Stomach smooth muscle (tissue), 2 donors: ENCODE measurements at regions not wholly inside any gene's neighbourhood (a gene's known extent, or its start where the extent isn't known, plus 50 kb on each side); places are given as distances from the start of the nearest gene placed in this dataset.

Source experiments
- H3K27ac ChIP-seq: one replicate; pipeline ENCODE4 v1.7.0; 2013; ENCODE audit warnings: mild to moderate bottlenecking, low read length, inconsistent platforms
- H3K27me3 ChIP-seq, 2 donors: one replicate each; pipeline ENCODE4 v1.7.0; 2013; ENCODE audit warnings: low read length in 2 of 2; ENCODE audit not compliant: insufficient read depth in 2 of 2, control insufficient read depth in 1 of 2
- H3K36me3 ChIP-seq, 2 donors: one replicate each; pipeline ENCODE4 v1.7.0; 2013; ENCODE audit warnings: low read length in 2 of 2; ENCODE audit not compliant: control insufficient read depth in 2 of 2, insufficient read depth in 2 of 2
- H3K4me1 ChIP-seq: one replicate; pipeline ENCODE4 v1.7.0; 2013; ENCODE audit warnings: low read length; ENCODE audit not compliant: control insufficient read depth, insufficient read depth
- H3K4me3 ChIP-seq, 2 donors: one replicate each; pipeline ENCODE4 v1.7.0; 2013; ENCODE audit warnings: low read length in 2 of 2
- H3K9ac ChIP-seq, 2 donors: one replicate each; pipeline ENCODE4 v1.7.0; 2013; ENCODE audit warnings: low read length in 2 of 2, mild to moderate bottlenecking in 1 of 2
- H3K9me3 ChIP-seq, 2 donors: one replicate each; pipeline ENCODE4 v1.7.0; 2013; ENCODE audit warnings: low read length in 2 of 2; ENCODE audit not compliant: control insufficient read depth in 2 of 2
- donor health status: healthy.
- donor health status: Pancreatic carcinoma.

DNA sequence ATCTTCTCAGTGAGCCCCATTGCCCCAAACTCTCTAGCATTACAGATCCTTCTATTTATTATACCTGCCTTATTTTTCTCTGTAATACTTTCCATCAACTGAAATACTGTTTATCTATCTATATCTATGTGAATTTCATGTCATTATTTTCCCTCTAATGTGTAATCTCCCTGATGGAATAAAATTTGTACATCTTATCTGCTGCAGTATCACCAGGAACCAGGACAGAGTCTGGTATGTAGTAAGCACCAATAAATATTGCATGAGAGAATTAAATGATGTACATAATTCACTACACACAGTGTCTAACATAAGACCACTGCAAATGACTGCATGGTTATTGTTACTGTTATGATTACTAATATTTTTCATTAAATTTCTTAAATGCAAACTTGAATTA, 759.1 kb downstream of the PRELID2 start:
- H3K4me3 ChIP-seq = no peak overlapping the region
- H3K27ac ChIP-seq = no peak overlapping the region

DNA sequence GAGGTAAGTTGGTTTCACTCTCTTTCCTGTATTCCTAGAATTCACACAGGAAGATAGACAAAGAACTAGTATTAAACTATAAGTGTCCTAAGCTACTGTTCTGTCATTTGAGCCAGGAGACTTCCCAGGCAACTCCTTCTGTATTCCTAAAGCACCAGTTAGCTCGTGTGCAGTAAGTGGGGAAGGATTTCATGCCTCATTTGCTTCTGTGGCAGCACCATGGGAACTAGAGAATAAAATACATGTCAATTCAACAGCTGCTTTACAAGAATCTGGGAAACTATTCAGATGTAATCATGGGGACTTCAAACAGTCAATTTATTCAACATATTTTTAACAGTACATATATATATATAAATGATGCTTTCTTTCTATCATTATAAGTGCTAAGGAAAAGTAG, 762.3 kb downstream of the PRELID2 start:
- Histone ChIP-seq H3K27me3 (no peaks in the 10 kb centered on the region), H3K4me1 (no peaks in the 10 kb centered on the region), H3K36me3 (no peaks in the 10 kb centered on the region), H3K27ac (no peak overlapping the region), H3K9me3 (no peaks in the 10 kb centered on the region), H3K4me3 (no peak overlapping the region), H3K9ac (no peak overlapping the region)

More for the DNA sequence above, 759.1 kb downstream of the PRELID2 start:
- Histone ChIP-seq H3K36me3 (no peaks in the 10 kb centered on the region), H3K9me3 (no peaks in the 10 kb centered on the region), H3K27me3 (no peaks in the 10 kb centered on the region), H3K4me1 (no peaks in the 10 kb centered on the region), H3K9ac (no peak overlapping the region)

DNA sequence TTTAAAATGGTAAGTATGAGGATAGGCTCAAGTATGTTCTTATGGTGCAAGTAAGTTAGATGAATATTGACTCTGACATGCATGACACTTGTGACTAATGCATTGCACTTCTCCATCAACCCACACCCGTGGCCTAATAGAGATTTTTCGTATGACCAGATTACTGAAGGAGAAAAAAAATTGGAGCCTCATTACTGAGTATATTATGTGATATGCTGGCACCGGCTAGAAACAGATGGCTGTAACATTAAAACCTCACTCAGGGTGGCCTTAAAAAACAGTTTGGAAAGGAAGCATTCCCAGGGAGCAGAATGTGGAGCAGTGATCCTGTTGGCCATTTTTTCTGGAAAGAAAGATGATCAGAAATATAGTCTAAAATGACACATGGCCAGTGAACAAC, 766.4 kb downstream of the PRELID2 start:
- Histone ChIP-seq H3K27me3 (no peaks in the 10 kb centered on the region), H3K27ac (no peak overlapping the region), H3K9ac (no peak overlapping the region), H3K9me3 (no peaks in the 10 kb centered on the region), H3K4me3 (no peak overlapping the region), H3K36me3 (no peaks in the 10 kb centered on the region), H3K4me1 (no peaks in the 10 kb centered on the region)

DNA sequence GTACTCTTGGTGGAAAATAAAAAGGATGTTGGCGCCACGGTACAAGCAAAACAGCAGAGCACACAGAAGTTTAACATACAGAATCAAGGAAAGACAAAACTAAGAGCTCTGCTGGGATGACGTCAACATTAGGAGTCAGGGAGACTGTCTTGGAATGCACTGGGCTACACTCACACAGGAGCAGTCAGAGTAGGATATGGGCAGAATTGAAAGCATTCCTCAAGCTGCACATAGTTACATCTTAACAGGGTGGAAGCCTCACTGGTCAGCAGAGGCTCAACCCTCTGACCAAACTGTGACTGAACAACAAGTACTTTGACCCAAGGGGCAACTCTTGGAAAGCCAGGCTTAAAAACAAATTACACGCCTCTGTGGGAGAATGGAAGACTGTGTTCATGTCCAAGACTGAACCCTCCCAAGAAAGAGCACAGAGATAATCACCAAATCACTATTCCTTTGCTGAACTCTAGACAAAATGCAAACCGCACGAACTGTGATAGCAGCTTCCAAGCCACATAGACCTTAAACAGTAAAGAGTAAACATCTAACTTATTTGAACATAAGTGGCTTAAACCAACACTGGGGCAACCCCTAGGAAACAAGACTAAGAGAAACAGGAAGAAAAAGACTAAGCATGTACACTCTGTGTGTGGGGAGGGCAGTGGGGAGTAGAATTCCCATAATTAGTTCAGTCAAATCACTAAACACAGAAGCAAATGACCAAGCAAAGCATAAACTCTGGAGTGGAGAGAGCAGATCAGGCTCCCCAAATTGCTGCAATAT, 772.7 kb downstream of the PRELID2 start:
- Histone ChIP-seq H3K4me3 (no peak overlapping the region), H3K4me1 (no peaks in the 10 kb centered on the region), H3K9ac (no peak overlapping the region), H3K27me3 (no peaks in the 10 kb centered on the region), H3K9me3 (no peaks in the 10 kb centered on the region), H3K36me3 (no peaks in the 10 kb centered on the region), H3K27ac (no peak overlapping the region)

DNA sequence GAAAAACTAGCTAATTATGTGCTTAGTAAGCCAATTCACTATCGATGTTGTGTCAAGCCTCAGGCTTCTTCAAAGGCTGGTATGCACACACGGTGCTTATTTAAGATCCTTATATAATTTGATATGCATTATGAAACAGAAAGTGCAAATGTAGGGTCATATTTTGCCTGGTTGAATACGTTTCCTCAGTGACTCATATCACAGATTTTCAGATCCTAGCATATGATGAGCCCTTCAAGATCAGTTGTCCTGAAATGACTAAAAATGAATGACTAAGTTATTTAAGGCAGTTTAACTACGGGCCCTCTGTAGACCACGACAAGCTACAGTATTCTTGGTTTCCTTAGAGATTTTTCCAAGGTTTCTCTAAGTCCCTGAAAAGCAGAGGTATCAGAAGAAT, 778.3 kb downstream of the PRELID2 start:
- Histone ChIP-seq H3K36me3 (no peaks in the 10 kb centered on the region), H3K27me3 (no peaks in the 10 kb centered on the region), H3K4me1 (no peaks in the 10 kb centered on the region), H3K9ac (no peak overlapping the region), H3K27ac (no peak overlapping the region), H3K4me3 (no peak overlapping the region), H3K9me3 (no peaks in the 10 kb centered on the region)

DNA sequence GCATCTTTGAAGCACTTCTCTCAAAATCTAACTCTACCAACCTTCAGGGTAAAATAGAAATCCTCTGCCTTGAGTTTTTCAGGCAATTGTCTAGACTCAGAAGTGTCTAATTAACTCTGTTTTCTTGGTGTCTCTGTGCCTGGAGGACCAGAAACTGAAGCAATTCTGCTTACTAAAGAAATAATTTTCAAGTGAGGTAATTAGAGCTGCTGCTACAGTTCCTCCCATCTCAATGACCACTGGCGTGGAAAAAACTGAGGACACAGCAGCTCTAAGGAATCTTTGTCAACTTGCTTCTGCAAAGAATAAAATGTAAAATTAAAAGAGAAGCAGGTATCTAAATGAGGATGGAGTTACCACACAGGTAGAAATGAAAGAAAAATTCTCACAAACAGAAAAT, 785.0 kb downstream of the PRELID2 start:
- no peaks in the 10 kb centered on the region for H3K4me1 ChIP-seq
- H3K4me3 ChIP-seq = no peak overlapping the region
- no peaks in the 10 kb centered on the region for H3K9me3 ChIP-seq
- no peak overlapping the region for H3K27ac ChIP-seq
- H3K36me3 ChIP-seq = no peaks in the 10 kb centered on the region
- H3K9ac ChIP-seq = no peak overlapping the region
- no peaks in the 10 kb centered on the region for H3K27me3 ChIP-seq

DNA sequence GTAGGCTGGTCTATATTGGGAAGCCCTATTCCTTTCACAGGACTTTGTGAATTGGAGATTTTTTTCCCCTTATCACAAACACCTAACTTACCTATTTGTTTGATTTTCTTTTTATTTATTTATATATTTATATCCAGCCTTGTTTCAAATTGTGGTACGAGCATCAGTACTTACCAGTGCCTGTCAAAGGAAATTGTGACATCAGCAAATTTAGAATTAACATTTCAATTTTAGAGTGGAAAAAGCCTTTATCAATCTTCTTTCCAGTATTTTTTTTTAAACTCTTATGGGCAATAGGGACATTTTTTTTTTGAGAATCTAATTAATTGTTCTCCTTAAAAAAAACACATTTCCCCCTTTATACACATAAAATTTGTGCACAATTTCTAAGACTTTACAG, 790.2 kb downstream of the PRELID2 start:
- no peaks in the 10 kb centered on the region for H3K36me3 ChIP-seq
- H3K9me3 ChIP-seq = no peaks in the 10 kb centered on the region
- no peaks in the 10 kb centered on the region for H3K27me3 ChIP-seq
- H3K4me1 ChIP-seq = no peaks in the 10 kb centered on the region
- H3K27ac ChIP-seq = no peak overlapping the region
- no peak overlapping the region for H3K4me3 ChIP-seq
- no peak overlapping the region for H3K9ac ChIP-seq

DNA sequence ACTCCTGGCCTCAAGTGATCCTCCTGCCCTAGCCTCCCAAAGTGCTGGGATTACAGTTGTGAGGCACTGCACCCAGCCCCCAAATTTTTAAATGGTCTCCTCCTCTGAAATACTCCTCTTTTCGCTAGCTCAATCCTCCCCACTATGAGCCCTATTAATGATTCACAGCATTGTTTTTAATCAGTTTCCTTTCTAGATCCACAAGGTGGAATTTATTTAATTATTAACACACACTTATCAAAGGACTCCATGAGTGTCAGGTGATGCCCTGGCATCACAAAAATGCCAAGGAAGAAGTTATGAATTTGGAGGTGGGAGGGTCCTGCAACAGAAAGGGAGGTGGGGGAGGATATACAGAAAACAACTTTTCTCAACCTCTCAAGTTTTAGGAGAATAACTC, 806.5 kb downstream of the PRELID2 start:
- Histone ChIP-seq H3K9me3 (no peaks in the 10 kb centered on the region), H3K27ac (no peak overlapping the region), H3K9ac (no peak overlapping the region), H3K4me3 (no peak overlapping the region), H3K27me3 (no peaks in the 10 kb centered on the region), H3K36me3 (no peaks in the 10 kb centered on the region), H3K4me1 (no peaks in the 10 kb centered on the region)

DNA sequence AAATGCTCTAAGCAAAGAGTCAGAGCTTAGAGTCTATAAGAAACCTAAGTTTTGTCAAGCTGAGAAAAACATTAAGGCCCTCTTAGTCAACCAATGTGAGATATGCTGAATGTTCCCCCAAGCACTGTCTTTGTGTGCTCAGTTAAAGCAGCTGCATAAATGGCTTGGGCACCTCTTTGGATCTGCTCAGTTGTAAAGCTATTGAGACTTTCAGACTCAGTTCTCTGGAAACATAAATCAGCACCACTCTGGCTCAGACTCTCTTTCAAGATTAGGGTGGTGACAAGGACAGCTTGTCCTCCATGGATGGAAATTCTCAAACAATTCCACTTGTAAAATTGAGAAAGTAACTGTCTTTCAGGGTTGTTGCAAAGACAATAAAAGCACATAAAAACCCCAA, 807.9 kb downstream of the PRELID2 start:
- Histone ChIP-seq H3K9me3 (no peaks in the 10 kb centered on the region), H3K4me1 (no peaks in the 10 kb centered on the region), H3K27ac (no peak overlapping the region), H3K27me3 (no peaks in the 10 kb centered on the region), H3K36me3 (no peaks in the 10 kb centered on the region), H3K4me3 (no peak overlapping the region), H3K9ac (no peak overlapping the region)

DNA sequence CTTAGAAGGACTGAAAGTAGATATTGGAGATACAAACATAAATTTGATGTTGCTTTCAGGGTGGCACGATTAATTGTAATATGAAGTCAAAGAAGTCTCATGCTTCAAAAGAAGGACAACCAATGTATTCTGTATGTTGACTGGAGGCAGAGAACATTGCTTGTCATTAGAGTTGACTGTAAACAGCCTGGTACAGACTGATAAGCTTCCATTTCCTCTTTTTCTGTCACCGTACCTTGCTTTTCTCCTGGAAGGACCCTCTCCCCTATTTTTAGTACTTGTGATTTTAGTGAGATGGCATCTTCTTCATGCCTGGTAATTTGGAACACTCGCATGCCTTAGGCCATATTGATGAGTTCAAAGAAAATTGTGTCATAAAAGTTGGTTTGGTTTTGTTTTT, 809.4 kb downstream of the PRELID2 start:
- H3K27ac ChIP-seq = no peak overlapping the region
- no peak overlapping the region for H3K9ac ChIP-seq
- H3K4me3 ChIP-seq = no peak overlapping the region
- H3K4me1 ChIP-seq = no peaks in the 10 kb centered on the region
- H3K27me3 ChIP-seq = no peaks in the 10 kb centered on the region
- no peaks in the 10 kb centered on the region for H3K9me3 ChIP-seq
- no peaks in the 10 kb centered on the region for H3K36me3 ChIP-seq

DNA sequence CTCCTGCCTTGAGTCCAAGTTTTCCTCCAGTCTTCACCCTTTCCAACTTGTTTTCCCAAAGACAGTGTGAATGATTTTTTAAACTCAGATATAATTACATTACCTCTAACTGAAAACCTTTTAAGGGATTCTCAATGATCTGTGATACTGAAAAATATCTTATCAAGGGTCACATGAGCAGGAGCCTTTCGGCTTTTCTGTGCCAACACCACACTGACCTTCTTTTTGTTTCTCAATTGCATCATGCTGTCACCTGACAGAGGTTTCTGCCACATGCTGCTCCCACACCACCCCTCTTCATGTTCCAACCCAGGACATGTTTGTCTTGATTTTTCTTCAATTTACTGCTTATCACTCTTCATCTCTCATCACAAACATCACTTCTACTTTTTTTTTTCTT, 820.0 kb downstream of the PRELID2 start:
- H3K4me3 ChIP-seq = no peak overlapping the region
- H3K27me3 ChIP-seq = no peaks in the 10 kb centered on the region
- no peaks in the 10 kb centered on the region for H3K36me3 ChIP-seq
- no peak overlapping the region for H3K27ac ChIP-seq
- no peaks in the 10 kb centered on the region for H3K4me1 ChIP-seq
- no peaks in the 10 kb centered on the region for H3K9me3 ChIP-seq
- no peak overlapping the region for H3K9ac ChIP-seq
